GM18870 (cell line): ENCODE measurements at regions not wholly inside any gene's neighbourhood (a gene's known extent, or its start where the extent isn't known, plus 50 kb on each side); places are given as distances from the start of the nearest gene placed in this dataset.
"Not testable (repeated sequence)": the region's sequence is repeated elsewhere in the genome, so short reads cannot be mapped to it uniquely, and the experiment has no call there.

Experiments used
- ATAC-seq: cut with Tn5 transposase; IDR thresholded peaks from one replicate; pipeline ENCODE4 v1.9.1; 2021; ENCODE audit warnings: moderate library complexity; ENCODE audit not compliant: unreplicated experiment

GRCh38 chr7:145478541-145478940 is 638.1 kb upstream of the CNTNAP2 start:
- no peak for ATAC-seq

GRCh38 chr7:145474009-145474686 is 638.3 kb upstream of the TPK1 start:
- no peak for ATAC-seq

GRCh38 chr7:145471883-145472282 is 636.0 kb upstream of the TPK1 start:
- no peak for ATAC-seq

- ATAC-seq: no peak
Observed at GRCh38 chr7:145464287-145464686, 628.4 kb upstream of the TPK1 start.

- ATAC-seq: no peak
Observed at GRCh38 chr7:145462463-145462862, 626.6 kb upstream of the TPK1 start.

- no peak for ATAC-seq
Observed at GRCh38 chr7:145434811-145435210, 599.0 kb upstream of the TPK1 start.

GRCh38 chr7:145431834-145432233 is 596.0 kb upstream of the TPK1 start:
- ATAC-seq: peak; percentile 78

- not testable (repeated sequence) for ATAC-seq
Observed at GRCh38 chr7:145418481-145418880, 582.6 kb upstream of the TPK1 start.

GRCh38 chr7:145411066-145411465 is 575.2 kb upstream of the TPK1 start:
- ATAC-seq: no peak

GRCh38 chr7:145398758-145399157 is 562.9 kb upstream of the TPK1 start:
- ATAC-seq: no peak

- ATAC-seq: no peak
Observed at GRCh38 chr7:145394126-145394525, 558.3 kb upstream of the TPK1 start.

GRCh38 chr7:145382762-145383161 is 546.9 kb upstream of the TPK1 start:
- ATAC-seq: no peak

GRCh38 chr7:145378197-145378596 is 542.3 kb upstream of the TPK1 start:
- no peak for ATAC-seq

- ATAC-seq: no peak
Observed at GRCh38 chr7:145360511-145361100, 524.8 kb upstream of the TPK1 start.

- ATAC-seq: no peak
Observed at GRCh38 chr7:145350334-145350733, 514.5 kb upstream of the TPK1 start.

- ATAC-seq: not testable (repeated sequence)
Observed at GRCh38 chr7:145349452-145349851, 513.6 kb upstream of the TPK1 start.

GRCh38 chr7:145347271-145347670 is 511.4 kb upstream of the TPK1 start:
- ATAC-seq: no peak

- no peak for ATAC-seq
Observed at GRCh38 chr7:145339319-145339718, 503.5 kb upstream of the TPK1 start.

- no peak for ATAC-seq
Observed at GRCh38 chr7:145331522-145331921, 495.7 kb upstream of the TPK1 start.

GRCh38 chr7:145331076-145331475 is 495.2 kb upstream of the TPK1 start:
- no peak for ATAC-seq

GRCh38 chr7:145327646-145328045 is 491.8 kb upstream of the TPK1 start:
- no peak for ATAC-seq

- ATAC-seq: no peak
Observed at GRCh38 chr7:145324081-145324480, 488.2 kb upstream of the TPK1 start.

- no peak for ATAC-seq
Observed at GRCh38 chr7:145313551-145313950, 477.7 kb upstream of the TPK1 start.
